Endothelial cell of hepatic sinusoid (primary cell): ENCODE measurements at regions not wholly inside any gene's neighbourhood (a gene's known extent, or its start where the extent isn't known, plus 50 kb on each side); places are given as distances from the start of the nearest gene placed in this dataset.
"Not testable (repeated sequence)": the region's sequence is repeated elsewhere in the genome, so short reads cannot be mapped to it uniquely, and the experiment has no call there.

Experiments used
- in situ Hi-C: cut with HindIII; loops from 2 replicates; pipeline ENCODE4 v1.10.0; 2017; ENCODE audit warnings: low sequenced_read_pairs

- in situ Hi-C loops: no loop called here
Measured at GRCh38 chr5:123943151-123943550, 431.2 kb downstream of the CSNK1G3 start.

- in situ Hi-C loops: no loop called here
Measured at GRCh38 chr5:123940416-123940815, 428.4 kb downstream of the CSNK1G3 start.

GRCh38 chr5:123937230-123937629 lies 425.3 kb downstream of the CSNK1G3 start:
- in situ Hi-C loops: no loop called here

GRCh38 chr5:123936548-123936947 lies 424.6 kb downstream of the CSNK1G3 start:
- in situ Hi-C loops: no loop called here

- in situ Hi-C loops: not testable (repeated sequence)
Measured at GRCh38 chr5:123933812-123934211, 421.8 kb downstream of the CSNK1G3 start.

- in situ Hi-C loops: no loop called here
Measured at GRCh38 chr5:123929055-123929474, 417.1 kb downstream of the CSNK1G3 start.

GRCh38 chr5:123928401-123928800 lies 416.4 kb downstream of the CSNK1G3 start:
- in situ Hi-C loops: no loop called here

- in situ Hi-C loops: no loop called here
Measured at GRCh38 chr5:123921193-123921592, 409.2 kb downstream of the CSNK1G3 start.

GRCh38 chr5:123916345-123917121 lies 404.6 kb downstream of the CSNK1G3 start:
- in situ Hi-C loops: no loop called here

GRCh38 chr5:123914333-123914732 lies 402.4 kb downstream of the CSNK1G3 start:
- in situ Hi-C loops: no loop called here

GRCh38 chr5:123907349-123907748 lies 395.4 kb downstream of the CSNK1G3 start:
- in situ Hi-C loops: loop anchor here (5.0 kb wide), 1 partner anchor 70 kb away; no protein-coding TSS in a partner anchor

GRCh38 chr5:123906698-123907295 lies 394.8 kb downstream of the CSNK1G3 start:
- in situ Hi-C loops: loop anchor here (5.0 kb wide), 1 partner anchor 71 kb away; no protein-coding TSS in a partner anchor

GRCh38 chr5:123885081-123885480 lies 373.1 kb downstream of the CSNK1G3 start:
- in situ Hi-C loops: loop anchor here (5.0 kb wide), 1 partner anchor 72 kb away; no protein-coding TSS in a partner anchor

- in situ Hi-C loops: loop anchor here (5.0 kb wide), 1 partner anchor 221 kb away; no protein-coding TSS in a partner anchor
Measured at GRCh38 chr5:123882965-123883345, 371.0 kb downstream of the CSNK1G3 start.

- in situ Hi-C loops: loop anchor here (5.0 kb wide), 1 partner anchor 220 kb away; no protein-coding TSS in a partner anchor
Measured at GRCh38 chr5:123882319-123882964, 370.5 kb downstream of the CSNK1G3 start.

- in situ Hi-C loops: loop anchor here (5.0 kb wide), 1 partner anchor 220 kb away; no protein-coding TSS in a partner anchor
Measured at GRCh38 chr5:123881759-123882244, 369.8 kb downstream of the CSNK1G3 start.

- in situ Hi-C loops: loop anchor here (5.0 kb wide), 1 partner anchor 219 kb away; no protein-coding TSS in a partner anchor
Measured at GRCh38 chr5:123880875-123881274, 368.9 kb downstream of the CSNK1G3 start.

- in situ Hi-C loops: no loop called here
Measured at GRCh38 chr5:123879071-123879470, 367.1 kb downstream of the CSNK1G3 start.

GRCh38 chr5:123876276-123876790 lies 364.4 kb downstream of the CSNK1G3 start:
- in situ Hi-C loops: no loop called here

- in situ Hi-C loops: no loop called here
Measured at GRCh38 chr5:123875561-123876275, 363.7 kb downstream of the CSNK1G3 start.
